Keratinocyte (primary cell): ENCODE measurements at regions not wholly inside any gene's neighbourhood (a gene's known extent, or its start where the extent isn't known, plus 50 kb on each side); places are given as distances from the start of the nearest gene placed in this dataset.

Experiments used
- DNase-seq: peaks from one replicate; pipeline ENCODE4 v3.0.0-alpha.2; 2011; ENCODE audit warnings: low read depth, missing footprints, low spot score
- FAIRE-seq: peaks from 2 replicates; lab custom pipeline; 2011; peaks lifted over from hg19 to GRCh38; lab: Jason Lieb, UNC
- H2AFZ ChIP-seq: 2 replicates; pipeline ENCODE4 v1.6.0; 2012; ENCODE audit warnings: low read length, control low read depth, inconsistent platforms; ENCODE audit not compliant: control insufficient read depth
- H3K27ac ChIP-seq: 2 replicates; pipeline ENCODE4 v1.5.1; 2011; ENCODE audit warnings: low read length; ENCODE audit not compliant: control insufficient read depth, insufficient read depth
- H3K27me3 ChIP-seq: 3 replicates; pipeline ENCODE4 v1.6.0; 2011; ENCODE audit warnings: low read length; ENCODE audit not compliant: control insufficient read depth, insufficient read depth; ENCODE audit errors: extremely low read depth
- H3K36me3 ChIP-seq, 2 experiments: 2 replicates in 1 of 2; 3 replicates in 1 of 2; pipeline ENCODE4 v1.5.1; 2011; ENCODE audit warnings: low read length in 2 of 2, mild to moderate bottlenecking in 1 of 2; ENCODE audit not compliant: control insufficient read depth in 2 of 2, insufficient read depth in 2 of 2; ENCODE audit errors: extremely low read depth in 1 of 2
- H3K4me1 ChIP-seq: 3 replicates; pipeline ENCODE4 v1.5.1; 2011; ENCODE audit warnings: low read length; ENCODE audit not compliant: control insufficient read depth, insufficient read depth; ENCODE audit errors: extremely low read depth
- H3K4me2 ChIP-seq: 3 replicates; pipeline ENCODE4 v1.6.0; 2011; ENCODE audit warnings: low read depth, low read length; ENCODE audit not compliant: control insufficient read depth, insufficient read depth; ENCODE audit errors: extremely low read depth
- H3K4me3 ChIP-seq, 3 experiments: fragments of 200-600 bp in 1 of 3; sonication (generic) in 1 of 3; 2 replicates in 2 of 3; 3 replicates in 1 of 3; pipeline ENCODE4 v1.5.1; 2011 to 2016; ENCODE audit warnings: low read length in 3 of 3, mild to moderate bottlenecking in 3 of 3, control low read depth in 2 of 3, inconsistent platforms in 1 of 3, low read depth in 1 of 3, mixed read lengths in 1 of 3, mixed run types in 1 of 3, moderate library complexity in 1 of 3; ENCODE audit not compliant: control insufficient read depth in 2 of 3, insufficient read depth in 2 of 3; ENCODE audit errors: extremely low read depth in 1 of 3
- H3K79me2 ChIP-seq: 2 replicates; pipeline ENCODE4 v1.6.0; 2012; ENCODE audit warnings: low read length; ENCODE audit not compliant: control insufficient read depth, insufficient read depth
- H3K9ac ChIP-seq: 3 replicates; pipeline ENCODE4 v1.6.0; 2011; ENCODE audit warnings: low read length; ENCODE audit not compliant: control insufficient read depth, insufficient read depth; ENCODE audit errors: extremely low read depth
- H3K9me1 ChIP-seq: 3 replicates; pipeline ENCODE4 v1.6.0; 2011; ENCODE audit warnings: low read length; ENCODE audit not compliant: control insufficient read depth, insufficient read depth; ENCODE audit errors: extremely low read depth
- H3K9me3 ChIP-seq: 2 replicates; pipeline ENCODE4 v1.5.1; 2012; ENCODE audit warnings: low read depth, low read length; ENCODE audit not compliant: control insufficient read depth
- H4K20me1 ChIP-seq: 3 replicates; pipeline ENCODE4 v1.6.0; 2011; ENCODE audit warnings: low read length; ENCODE audit not compliant: control insufficient read depth, insufficient read depth; ENCODE audit errors: extremely low read depth
- CTCF ChIP-seq, 3 experiments: IDR thresholded peaks in 1 of 3; conservative IDR thresholded peaks in 1 of 3; optimal IDR thresholded peaks in 1 of 3; 2 replicates in 2 of 3; 3 replicates in 1 of 3; pipeline versions ENCODE3 to v1.5.1; 2011; ENCODE audit warnings: low read length in 3 of 3, mild to moderate bottlenecking in 3 of 3, moderate library complexity in 2 of 3, control low read depth in 1 of 3, inconsistent platforms in 1 of 3; ENCODE audit not compliant: insufficient read depth in 2 of 3; ENCODE audit errors: extremely low read depth in 1 of 3
- EZH2 ChIP-seq: IDR thresholded peaks from one replicate; pipeline ENCODE4 v1.6.1; 2012; ENCODE audit warnings: inconsistent platforms, mild to moderate bottlenecking, low read length, moderate library complexity
- dilution Hi-C: fragments of 300-500 bp; cut with MboI; formaldehyde crosslinking; loops from one replicate; pipeline ENCODE4 v1.7.0; 2020; ENCODE audit warnings: low sequenced_read_pairs; ENCODE audit not compliant: extremely low pct_ligation_motif_present

- Histone ChIP-seq H3K4me2 (no peak overlapping the region), H2AFZ (no peak overlapping the region), H3K4me1 (peaks cover 24% of the 10 kb centered on the region), H3K79me2 (no peaks in the 10 kb centered on the region), H3K9me1 (no peaks in the 10 kb centered on the region), H3K9ac (no peak overlapping the region), H4K20me1 (no peaks in the 10 kb centered on the region), H3K27ac (no peak overlapping the region), H3K4me3 (no peak overlapping the region), H3K27me3 (no peaks in the 10 kb centered on the region), H3K36me3 (no peaks in the 10 kb centered on the region), H3K9me3 (no peaks in the 10 kb centered on the region)
- peak; percentile 39 for FAIRE-seq
- no peak for DNase-seq
- no peak for TF ChIP-seq EZH2
- no peak for TF ChIP-seq CTCF (optimal IDR thresholded peaks at IDR 0.05 in 1 of 3, IDR thresholded peaks at IDR 0.05 in 1 of 3, conservative IDR thresholded peaks at IDR 0.05 in 1 of 3; ENCODE audit: extremely low read depth in 1 of 3, insufficient read depth in 2 of 3, low read length in 3 of 3)
- dilution Hi-C loops = no loop called here
Observed at GRCh38 chr20:11375335-11375734, 542.4 kb upstream of the BTBD3 start.

GRCh38 chr20:11375966-11376365 is 541.7 kb upstream of the BTBD3 start:
- Histone ChIP-seq H2AFZ (no peak overlapping the region), H3K9ac (no peak overlapping the region), H3K27me3 (no peaks in the 10 kb centered on the region), H3K9me1 (no peaks in the 10 kb centered on the region), H3K79me2 (no peaks in the 10 kb centered on the region), H3K4me2 (peak overlapping the region; percentile 30), H3K9me3 (no peaks in the 10 kb centered on the region), H4K20me1 (no peaks in the 10 kb centered on the region), H3K4me1 (peaks cover 24% of the 10 kb centered on the region), H3K27ac (no peak overlapping the region), H3K36me3 (no peaks in the 10 kb centered on the region), H3K4me3 (no peak overlapping the region)
- DNase-seq (no peak), FAIRE-seq (no peak)
- dilution Hi-C loops = no loop called here
- no peak for TF ChIP-seq CTCF (optimal IDR thresholded peaks at IDR 0.05 in 1 of 3, IDR thresholded peaks at IDR 0.05 in 1 of 3, conservative IDR thresholded peaks at IDR 0.05 in 1 of 3; ENCODE audit: extremely low read depth in 1 of 3, insufficient read depth in 2 of 3, low read length in 3 of 3)
- TF ChIP-seq EZH2 = no peak
